Occipital lobe (tissue), 1 donor: ENCODE measurements at regions not wholly inside any gene's neighbourhood (a gene's known extent, or its start where the extent isn't known, plus 50 kb on each side); places are given as distances from the start of the nearest gene placed in this dataset.
"Not testable (repeated sequence)": the region's sequence is repeated elsewhere in the genome, so short reads cannot be mapped to it uniquely, and the experiment has no call there.

Experiments used
- DNase-seq: peaks from one replicate; lab custom pipeline; 2025; lab: John Stamatoyannopoulos, UW

DNA sequence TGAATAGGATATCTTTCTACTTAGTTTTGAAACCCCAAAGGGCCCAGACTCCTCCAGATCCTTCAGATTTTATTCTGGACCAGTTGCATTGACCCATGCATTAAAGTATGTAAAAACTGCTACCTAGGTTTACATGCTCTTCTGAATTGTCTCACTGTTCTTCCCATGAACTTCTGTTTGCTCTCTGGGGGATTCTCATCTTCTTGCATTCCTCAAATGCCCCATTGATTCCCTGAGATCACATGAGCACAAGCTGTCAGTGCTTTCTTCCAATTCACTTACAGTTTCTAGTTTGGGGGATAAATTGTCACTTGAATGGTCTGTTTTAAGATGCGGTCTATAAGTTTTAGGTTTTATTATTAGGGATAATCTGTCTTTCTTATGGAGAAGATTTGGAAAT, 188.9 kb upstream of the KIF2B start:
- DNase-seq, result no peak

DNA sequence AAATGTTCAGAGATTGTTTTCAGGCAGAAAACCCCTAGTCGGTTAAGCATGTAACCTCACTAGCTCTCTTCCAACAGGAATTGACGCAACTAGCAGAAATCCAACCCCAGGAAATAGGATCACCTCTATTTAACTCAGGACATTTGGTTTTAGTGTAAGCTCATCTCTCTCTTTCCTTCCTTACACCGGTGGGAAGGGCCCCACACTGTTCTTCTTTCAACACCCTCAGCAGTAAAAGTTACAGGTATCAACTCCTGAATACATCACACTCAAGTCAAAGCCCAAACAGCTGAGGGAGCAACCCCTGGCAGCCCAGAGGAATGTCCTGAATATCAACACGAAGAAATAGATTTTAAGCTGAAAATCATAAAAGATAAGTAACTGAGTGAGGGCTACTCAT, 191.2 kb upstream of the KIF2B start:
- no peak for DNase-seq

DNA sequence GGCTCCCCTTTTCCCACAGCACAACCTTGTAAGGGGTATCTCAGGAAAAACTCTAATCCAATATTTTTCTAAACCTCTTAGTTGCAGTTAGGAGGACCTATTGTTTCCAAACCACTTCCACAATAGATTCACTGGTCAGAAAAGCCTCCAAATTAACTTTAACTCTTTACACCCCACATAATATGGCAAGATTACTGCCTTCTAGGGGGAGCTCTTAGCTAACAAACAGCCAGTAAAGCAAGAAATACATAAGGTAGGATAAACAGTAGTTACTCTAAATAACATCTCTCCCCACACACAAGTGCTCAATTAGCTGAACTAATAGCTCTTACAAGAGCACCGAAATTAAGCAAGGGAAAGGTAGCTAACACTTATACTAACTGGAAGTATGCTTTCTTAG, 192.1 kb upstream of the KIF2B start:
- no peak for DNase-seq

DNA sequence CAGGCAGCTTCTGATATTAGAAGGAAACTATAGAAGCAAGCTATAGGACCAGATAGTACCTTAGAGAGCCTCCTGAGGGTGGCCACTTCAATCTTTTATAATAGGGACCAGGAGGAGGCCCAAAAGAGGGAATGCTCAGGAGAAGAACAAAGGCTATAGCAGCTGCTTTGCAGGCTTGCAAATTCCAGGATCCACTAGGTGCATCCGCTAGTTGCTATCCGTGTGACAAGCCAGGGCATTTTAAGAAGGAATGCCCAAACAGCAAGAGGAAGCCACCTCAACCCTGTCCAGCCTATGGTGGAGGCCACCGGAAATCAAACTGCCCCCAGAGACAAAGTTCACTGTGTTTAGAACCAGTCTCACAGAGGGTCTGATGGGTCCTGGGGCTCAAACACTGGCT, 192.6 kb upstream of the KIF2B start:
- DNase-seq, result no peak

DNA sequence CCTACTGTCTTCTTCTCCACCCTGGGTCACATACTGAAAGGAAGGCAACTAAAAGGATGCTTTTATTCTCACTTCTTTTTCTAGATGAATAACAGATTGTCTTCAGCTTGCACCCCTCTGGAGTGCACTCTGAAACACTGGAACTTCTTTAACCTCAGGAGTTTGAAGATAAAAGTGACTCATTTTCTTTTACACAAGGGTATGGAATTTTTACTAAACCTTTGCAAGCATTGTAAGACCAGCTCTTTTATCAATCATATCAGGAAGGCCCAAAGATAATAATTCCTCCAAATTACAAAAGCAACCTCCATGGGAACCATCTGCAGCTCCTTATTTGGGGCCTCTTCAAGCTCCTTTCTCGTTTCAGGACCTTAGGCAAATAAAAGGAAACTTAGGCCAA, 193.5 kb upstream of the KIF2B start:
- no peak for DNase-seq

DNA sequence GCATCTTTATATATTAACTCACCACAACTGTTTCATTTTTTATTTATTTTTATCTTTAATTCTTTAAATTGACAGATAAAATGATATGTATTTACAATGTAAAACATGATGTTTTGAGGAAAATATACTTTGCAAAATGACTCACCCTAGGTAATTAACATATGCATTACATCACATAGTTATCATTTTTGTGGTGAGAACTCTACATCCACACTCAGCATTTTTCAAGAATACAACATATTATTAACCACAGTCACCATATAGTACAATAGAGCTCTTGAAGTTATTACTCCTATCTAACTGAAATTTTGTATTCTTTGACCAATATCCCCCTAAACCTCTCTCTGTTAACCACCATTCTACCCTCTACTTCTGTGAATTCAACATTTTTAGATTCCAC, 194.7 kb upstream of the KIF2B start:
- no peak for DNase-seq

DNA sequence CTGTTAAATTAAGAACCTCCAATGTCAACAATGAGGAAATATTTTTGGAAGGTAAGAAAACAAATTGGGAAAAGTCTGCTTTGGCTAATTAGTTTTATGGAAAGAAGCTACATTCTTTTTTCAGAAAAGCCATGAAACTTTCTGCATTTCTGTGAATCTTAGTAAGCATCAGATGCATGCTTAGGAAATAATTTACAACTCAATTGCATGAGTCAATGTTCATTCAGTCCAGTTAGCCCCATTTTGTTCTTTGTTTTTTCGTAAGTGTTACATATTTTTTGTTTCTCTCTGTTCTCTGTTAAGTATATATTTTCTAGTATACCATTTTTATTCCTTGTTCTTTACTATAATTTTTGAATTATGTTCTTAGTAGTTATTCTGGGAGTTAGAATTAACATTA, 195.2 kb upstream of the KIF2B start:
- no peak for DNase-seq

DNA sequence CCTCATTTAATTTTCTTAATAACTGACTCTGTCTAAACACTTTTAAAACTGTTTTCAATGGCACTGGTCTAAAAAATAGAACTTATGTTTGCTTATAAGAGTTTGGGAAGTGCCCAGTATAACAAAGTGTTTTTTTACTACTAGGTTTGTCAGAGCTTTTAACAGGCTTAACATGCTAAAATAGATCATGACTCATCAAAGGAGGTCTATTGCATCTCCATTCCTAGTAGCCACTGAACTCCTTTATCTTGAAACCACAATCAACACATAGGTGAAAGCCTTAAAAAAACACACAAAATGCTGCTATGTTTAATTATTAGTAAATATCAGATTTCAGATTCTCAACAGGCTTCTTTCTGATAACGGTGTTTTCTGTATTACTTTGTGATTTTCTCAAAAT, 196.4 kb upstream of the KIF2B start:
- DNase-seq, result no peak

DNA sequence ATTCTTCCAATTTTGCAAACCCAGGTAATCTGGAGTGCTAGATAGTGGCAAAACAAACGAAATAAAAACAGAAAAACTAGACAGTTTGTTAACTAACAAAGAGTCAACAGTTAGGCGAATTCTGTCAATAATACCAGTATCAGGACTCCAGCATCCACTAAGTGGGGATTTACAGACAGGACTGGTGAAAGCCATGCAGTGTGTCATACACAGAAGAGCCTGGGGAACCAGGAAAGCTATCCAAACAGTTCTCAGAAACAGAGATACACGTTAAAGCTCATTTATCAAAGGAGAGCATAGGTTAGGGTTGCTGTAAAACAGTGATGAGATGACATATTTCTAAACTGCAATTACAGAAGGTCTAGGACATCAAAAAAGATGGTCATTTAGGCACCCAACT, 203.7 kb upstream of the KIF2B start:
- DNase-seq, result no peak

DNA sequence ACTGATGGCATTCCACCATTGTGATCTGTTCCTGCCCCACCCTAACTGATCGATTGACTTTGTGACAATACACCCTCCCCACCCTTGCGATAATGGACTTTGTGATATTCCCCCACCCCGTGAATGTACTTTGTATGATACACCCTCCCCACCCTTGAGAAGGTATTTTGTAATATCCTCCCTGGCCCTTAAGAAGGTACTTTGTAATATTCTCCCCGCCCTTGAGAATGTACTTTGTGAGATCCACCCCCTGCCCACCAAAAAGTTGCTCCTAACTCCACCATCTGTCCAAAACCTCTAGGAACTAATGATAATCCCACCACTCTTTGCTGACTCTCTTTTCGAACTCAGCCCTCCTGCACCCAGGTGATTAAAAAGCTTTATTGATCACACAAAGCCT, 214.5 kb upstream of the KIF2B start:
- not testable (repeated sequence) for DNase-seq

DNA sequence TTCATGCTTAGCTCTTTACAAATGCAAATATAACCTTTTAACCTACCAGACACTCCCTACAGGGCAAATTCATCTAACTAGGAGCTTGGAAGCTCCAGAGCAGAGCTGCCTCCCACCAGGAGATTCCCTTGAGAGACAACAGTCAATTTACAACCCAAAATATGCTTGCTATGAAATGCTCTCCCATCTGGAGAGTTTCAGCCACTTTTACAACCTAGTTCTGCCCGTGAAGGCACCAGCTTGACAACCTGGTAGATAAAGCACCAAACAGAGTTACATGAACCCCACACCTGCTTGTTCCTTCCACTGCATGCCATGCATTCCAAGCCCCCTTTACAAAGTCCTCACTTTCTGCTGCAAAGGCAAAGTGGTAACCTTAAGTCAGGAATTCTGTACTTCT, 215.3 kb upstream of the KIF2B start:
- DNase-seq, result no peak

DNA sequence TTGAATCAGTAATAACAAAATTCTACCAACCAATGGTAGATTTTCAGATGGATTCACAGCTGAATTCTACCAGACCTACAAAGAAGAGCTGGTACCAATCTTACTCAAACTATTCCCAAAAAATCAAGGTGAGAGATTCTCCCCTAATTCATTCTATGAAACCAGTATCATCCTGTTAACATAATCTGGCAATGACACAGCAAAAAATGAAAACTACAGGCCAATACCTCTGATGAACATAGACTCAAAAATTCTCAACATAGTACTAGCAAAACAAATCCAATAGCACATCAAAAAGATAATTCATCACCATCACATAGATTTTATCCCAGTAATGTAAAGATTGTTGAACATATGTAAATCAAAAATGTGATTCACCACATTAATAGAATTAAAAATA, 234.4 kb upstream of the KIF2B start:
- DNase-seq, result no peak

DNA sequence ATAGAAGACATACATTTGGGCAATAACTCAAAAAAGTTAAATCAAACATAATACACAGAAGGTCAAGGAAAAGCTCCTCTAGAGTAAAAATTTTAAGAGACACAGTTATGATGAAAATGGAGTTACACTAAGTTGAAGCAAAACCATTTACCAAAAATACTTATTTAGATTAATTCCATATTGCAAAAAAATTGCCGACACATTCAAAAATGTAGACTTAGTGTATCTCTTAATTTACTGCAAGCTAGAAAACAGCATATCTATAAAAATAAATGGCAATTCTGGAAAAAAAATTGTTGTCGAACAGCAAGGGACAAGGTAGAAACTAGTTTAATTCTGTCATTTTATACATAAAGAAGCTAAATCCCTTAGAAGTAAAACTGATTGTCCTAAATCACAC, 248.7 kb upstream of the KIF2B start:
- no peak for DNase-seq

DNA sequence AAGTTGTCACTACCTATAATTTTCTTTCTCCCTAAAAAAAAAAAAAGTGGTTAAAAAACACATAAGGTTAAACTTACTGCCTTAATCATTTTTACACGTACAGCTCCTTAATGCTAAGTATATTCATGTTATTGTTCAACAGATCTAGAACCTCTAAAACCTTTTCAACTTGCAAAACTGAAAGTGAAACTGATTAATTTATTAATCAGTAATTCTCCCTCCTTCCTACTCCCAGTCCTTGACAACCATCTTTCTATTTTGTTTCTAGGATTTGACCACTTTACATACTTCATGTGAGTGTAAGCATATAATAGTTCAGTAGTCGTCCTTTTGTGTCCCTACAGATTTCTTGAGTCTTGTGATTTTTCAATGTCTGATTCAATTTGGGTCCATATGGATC, 251.4 kb upstream of the KIF2B start:
- no peak for DNase-seq

DNA sequence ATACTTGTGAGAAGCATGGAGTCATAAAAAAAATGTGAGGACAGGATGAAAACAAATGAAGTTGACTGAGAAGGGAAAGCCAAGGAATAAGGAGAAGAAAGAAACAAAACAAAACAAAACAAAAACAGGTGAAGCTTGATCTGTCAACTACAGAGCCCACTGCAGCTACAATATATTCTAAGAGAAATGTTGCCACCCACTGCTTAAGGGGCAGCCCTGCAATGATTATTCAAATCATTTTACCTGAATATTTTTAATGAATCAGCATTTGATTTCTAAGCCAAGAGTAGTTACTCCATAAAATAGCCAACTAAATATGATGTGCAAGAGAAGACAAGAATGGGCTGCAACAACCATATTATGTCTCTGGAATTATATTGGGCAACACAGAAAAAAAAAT, 252.0 kb upstream of the KIF2B start:
- DNase-seq, result no peak

DNA sequence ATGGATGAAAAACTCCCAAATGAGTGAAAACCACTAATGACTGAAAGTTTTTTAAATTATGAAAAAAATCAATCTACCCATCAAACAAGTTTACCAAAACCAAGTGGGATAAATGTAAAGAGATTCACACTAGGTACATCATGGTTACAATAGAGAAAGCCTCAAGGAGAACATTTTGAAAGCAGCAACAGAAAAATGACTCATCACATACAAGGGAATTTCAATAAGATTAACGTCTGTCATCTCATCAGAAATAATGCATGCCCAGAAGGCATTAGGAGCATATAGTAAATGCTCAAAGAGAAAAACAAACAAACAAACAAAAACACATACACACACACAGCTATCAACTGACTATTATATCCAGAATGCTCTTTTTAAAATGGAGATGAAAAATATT, 261.8 kb upstream of the KIF2B start:
- no peak for DNase-seq

DNA sequence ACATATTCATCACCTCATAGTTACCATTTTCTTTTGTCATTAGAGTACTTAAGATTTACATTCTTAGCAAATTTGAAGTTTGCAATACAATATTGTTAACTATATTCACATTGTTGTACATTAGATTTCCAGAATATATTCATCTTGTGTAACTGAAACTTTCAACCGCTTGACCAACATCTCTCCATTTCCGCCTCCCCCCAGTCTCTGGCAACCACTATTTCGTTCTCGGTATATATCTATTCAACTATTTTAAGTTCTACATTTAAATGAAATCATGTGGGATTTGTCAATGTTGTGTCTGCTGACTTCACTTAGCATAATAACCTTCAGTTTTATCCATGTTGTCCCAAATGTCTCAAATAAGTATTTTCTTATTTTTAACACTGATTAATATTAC, 274.5 kb upstream of the KIF2B start:
- no peak for DNase-seq

DNA sequence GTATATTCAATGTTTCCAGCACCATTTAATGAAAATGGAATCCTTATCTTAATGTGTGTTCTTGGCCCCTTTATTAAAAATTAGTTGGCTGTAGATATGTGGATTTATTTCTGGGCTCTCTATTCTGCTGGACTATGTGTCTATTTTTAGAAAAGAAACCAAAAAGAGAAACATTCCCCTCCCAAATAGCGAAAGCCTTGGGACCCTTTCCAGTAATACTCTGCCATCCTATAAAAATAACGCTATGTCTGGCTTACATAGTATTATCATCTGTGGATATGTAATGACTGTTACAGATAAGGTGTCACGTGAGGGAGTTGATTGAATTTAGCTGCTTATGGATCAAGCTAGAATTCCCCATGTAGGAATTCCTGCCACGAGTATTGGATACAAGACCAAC, 279.3 kb upstream of the KIF2B start:
- no peak for DNase-seq

DNA sequence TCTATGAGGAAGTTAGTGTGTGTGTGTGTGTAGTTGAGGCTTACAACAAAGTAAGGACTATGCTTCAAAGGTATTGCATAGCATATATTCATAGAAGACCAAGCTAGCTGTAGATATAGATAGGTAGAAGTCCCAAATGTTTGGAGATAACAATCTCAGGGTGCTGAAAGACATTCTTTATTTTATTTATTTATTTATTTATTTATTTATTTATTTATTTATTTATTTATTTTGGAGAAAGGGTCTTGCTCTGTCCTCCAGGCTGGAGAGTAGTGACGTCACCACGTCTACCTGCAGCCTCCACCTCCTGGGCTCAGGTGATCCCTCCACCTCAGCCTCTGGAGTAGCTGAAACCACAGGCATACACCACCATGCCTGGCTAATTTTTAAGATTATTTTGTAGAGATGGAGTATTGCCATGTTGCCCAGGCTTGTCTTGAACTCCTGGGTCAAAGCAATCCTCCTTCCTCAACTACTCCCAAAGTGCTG, 284.6 kb upstream of the KIF2B start:
- DNase-seq, result no peak

DNA sequence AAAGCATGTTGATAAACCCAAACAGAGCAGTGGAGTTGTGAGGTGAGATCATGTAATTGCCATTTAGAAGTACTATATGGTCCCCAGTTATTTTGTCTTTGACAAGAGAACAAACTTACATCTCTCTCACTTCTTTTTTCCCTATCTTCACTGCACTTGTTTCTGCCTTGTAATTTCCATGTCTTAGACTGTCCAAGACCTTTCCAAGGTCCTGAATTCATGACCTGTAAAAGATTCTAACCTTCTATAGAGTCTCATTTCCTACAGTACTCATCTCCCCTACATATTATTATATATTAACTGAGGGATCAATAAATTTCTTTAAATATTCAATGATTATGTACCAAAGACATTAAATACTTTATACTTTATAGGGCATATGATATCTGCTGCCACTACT, 295.3 kb upstream of the KIF2B start:
- no peak for DNase-seq

DNA sequence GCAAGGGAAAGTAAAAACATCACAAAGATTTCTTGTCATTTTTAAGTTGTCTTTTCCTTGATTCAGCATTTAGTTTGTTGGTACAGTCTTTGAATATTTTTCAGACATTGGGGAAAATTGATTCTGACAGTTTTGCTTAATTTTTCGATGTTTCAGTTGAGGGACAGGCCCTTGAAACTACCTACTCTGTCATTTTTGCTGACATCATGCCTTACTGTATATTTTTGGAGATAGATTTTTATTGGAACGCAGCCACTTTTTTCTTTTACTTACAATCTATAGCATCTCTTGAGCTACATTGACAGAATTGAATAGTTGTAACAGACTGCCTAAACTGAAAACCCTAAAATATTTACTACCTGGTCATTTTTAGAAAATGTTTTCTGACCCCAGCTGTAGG, 297.1 kb upstream of the KIF2B start:
- no peak for DNase-seq

DNA sequence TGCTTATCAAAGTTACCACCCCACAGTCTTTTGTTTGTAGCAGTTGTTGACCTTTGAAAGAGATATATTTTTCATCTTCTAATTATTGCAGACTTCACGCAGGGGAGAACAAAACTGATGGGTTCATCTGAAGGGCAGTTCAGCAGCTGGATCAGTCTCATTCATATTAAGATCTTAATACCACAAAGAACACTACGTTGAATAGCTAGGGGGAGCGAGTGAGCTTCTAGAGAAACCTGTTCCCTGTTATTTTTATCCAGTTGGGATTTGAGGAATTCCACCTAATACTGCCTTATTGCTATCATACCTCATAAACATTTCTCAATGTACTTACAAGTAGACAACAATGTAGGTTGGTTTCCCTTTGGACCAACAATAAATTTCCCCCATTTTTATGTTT, 306.1 kb upstream of the KIF2B start:
- no peak for DNase-seq

DNA sequence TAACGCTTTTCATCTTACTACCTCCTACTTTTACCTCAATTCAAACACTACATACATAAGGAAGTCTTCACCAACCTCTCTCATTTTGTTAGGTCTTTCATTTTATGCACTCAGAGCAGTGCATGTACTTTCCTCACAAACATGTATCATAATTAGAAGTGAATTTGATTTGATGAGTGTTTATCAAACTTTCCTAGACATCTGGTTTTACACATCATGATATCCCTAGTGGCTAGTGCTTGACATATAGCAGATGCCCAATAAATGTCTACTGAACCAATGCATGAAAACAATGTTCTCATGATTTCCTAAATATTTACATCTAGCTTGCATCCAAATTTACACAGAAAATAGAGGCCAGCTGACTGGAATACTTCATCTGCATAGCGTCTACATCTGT, 323.4 kb upstream of the KIF2B start:
- no peak for DNase-seq

DNA sequence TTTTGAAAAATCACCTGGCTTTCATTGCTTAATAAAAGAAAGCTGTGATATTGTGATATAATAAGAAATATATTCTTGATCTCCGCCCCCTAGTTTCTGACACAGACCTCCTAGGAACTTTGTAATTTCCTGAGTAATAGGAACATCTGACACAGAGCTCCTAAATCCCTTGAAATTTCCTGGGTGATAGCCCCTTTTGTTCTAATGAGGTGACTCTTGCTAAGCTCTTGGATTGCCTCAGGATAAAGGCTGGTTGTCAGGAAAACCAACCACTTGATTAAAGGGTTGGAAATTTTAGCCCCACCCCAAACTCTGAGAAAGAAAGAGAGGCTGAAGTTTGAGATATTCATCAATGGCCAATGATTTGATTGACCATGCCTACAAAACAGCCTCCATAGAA, 326.4 kb upstream of the KIF2B start:
- DNase-seq, result no peak

DNA sequence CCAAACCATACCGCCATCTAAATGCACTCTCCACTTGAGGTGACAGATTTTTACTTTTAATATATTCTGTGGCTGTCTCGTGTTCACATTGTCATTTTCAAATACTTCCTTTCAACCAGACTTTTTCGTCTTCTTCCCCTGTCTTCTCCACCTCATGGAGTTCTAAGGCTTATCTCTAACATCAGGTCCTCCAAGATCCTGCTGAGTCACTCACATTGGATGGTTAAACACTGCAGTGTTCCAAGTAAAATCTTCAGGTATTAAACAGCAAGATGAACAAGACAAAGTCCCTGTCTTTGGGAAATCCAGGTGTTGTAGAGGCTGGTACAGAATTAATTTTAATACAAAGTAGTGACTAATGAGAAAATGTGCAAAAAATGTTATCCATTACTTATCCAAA, 330.2 kb upstream of the KIF2B start:
- no peak for DNase-seq
